CD4-positive, alpha-beta T cell treated with Interleukin-6 for 4 hours (primary cell): ENCODE measurements at regions not wholly inside any gene's neighbourhood (a gene's known extent, or its start where the extent isn't known, plus 50 kb on each side); places are given as distances from the start of the nearest gene placed in this dataset.

Experiments used
- DNase-seq: peaks from one replicate; pipeline ENCODE4 v3.0.0-alpha.2; 2020; ENCODE audit warnings: mixed read lengths

DNA sequence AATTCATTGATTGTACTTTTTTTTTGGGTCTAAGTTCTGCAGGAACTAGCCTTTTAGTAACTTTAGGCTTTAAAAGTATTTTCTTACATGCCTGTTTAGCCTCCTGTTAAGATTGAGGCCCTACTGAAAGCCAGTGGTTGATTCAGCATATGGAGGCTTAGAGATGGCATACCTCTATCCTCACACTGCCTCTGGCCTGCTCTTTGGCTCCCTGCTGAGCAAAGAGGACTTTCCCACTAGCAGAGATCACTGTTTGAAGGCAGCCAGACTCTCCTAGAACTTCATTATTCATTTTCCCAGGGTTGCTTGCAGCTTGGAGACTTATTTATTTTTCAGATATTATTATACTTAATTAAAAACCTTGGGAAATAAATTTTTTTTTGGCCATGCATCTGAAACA is 405.6 kb upstream of the MEX3C start:
- no peak for DNase-seq

DNA sequence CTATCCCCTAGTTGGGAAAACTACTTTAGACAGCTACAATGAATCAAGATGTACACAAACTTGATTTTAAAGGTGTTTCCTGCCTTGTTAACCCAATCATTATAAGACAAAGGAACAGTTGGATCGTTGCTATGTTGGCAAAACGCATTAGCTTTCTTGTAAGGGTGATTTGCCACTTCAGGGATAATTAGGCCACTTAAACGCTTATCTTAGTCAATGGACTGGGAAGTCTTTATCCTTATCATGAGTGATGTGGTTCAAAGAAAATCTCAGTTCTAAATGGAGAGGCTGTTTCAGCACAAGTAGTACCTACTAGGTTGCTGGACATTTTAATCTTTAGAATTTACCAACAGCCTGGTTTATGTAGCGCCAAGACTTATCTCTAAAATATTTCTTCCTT is 406.1 kb upstream of the MEX3C start:
- DNase-seq = no peak

DNA sequence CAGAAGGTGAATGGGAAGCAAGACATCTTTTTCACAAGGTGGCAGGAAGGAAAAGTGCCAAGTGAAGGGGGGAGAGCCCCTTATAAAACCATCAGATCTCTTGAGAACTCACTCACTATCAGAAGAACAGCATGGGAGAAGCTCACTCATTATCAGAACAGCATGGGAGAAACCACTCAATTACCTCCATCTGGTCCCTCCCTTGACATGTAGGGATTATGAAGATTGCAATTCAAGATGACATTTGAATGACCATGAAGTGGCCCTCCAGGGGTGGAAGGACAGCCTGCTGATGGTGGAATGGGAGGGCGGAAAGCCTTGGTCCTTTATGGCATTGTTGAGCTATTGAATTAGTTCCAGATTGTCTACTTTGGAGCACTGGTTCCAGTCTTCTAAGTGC is 413.0 kb upstream of the MEX3C start:
- no peak for DNase-seq

DNA sequence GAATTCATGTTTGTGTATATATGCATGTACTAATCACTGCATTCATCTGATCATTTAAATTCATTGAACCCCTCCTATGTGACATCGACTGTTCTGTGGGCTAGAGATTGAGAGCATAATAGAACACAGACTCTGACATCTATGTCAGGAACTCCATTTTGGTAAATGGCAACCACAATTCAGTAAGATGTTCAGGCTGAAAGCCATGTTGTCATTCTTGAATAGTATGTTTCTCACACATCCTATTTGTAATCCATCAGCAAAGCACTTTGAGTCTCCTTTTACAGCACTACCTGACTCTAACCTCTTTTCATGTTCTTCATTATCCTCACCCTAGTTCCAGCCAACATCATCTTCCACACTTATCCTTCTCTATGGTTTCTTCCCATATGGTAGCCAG is 413.8 kb upstream of the MEX3C start:
- no peak for DNase-seq

DNA sequence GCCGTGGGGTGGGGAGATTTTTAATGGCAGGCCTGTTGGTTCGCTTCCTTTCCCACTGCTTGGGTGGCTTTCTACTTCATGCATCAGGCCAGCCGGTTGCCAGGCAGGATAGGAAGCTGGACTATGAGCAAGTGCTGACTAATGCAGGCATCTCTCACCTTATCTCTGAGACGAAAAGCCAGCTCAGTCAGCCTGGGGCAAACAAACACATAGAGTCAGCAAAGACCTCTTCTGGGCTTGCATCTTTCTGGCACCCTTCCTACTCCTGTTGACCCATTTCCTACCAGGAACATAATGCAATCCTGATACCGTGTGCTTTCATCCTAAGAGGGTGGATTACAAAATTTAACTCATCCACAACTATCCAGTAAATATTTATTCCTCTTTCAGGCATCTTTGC is 416.6 kb upstream of the MEX3C start:
- DNase-seq = no peak

DNA sequence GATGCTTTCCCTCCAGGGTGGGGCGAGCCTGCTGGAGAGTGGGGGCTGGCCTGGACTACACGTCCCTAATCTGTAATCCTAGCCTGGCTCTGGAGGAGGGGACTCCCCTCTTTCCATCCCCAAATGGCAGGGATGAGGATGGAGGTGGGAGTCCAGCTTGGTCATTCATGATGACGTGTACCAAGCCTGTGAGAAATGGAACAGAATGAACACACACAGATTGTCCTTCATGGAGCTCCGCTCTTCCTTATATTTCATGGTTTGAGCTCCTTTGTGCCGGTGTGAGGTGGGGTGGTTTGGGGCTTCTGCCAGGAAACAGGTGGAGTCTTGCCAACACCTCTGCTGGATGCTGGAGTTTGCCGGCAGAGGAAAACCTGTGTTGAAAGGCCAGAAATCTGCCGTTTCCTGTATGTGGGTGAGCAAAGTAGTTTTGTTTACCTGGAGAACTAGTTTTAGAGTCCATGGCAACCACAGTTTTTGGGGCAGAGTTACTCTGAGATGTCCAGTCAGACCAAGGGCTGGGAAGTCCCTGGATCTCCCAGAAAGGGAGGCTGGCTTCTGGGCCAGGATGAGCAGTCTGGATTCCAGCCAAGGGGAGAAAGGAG is 417.6 kb upstream of the MEX3C start:
- DNase-seq = no peak

DNA sequence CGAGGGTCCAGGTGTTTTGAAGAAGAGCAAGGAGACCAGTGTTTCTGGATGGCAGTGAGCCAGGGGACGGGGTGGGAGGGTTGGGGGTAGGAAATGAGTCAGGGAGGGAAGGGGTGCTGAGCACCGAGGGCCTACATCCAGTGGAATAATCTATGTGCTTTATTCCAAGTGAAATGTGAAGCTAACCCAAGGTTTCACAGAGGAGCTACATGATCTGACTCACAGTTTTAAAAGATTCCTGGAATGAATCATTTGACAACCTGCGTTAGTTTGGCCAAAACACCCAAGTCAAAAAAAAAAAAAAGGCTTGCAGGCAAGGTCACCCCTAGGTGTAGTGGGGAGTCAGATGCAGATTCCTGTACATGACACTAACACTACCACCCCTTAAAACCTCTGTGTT is 419.7 kb upstream of the MEX3C start:
- DNase-seq = no peak

DNA sequence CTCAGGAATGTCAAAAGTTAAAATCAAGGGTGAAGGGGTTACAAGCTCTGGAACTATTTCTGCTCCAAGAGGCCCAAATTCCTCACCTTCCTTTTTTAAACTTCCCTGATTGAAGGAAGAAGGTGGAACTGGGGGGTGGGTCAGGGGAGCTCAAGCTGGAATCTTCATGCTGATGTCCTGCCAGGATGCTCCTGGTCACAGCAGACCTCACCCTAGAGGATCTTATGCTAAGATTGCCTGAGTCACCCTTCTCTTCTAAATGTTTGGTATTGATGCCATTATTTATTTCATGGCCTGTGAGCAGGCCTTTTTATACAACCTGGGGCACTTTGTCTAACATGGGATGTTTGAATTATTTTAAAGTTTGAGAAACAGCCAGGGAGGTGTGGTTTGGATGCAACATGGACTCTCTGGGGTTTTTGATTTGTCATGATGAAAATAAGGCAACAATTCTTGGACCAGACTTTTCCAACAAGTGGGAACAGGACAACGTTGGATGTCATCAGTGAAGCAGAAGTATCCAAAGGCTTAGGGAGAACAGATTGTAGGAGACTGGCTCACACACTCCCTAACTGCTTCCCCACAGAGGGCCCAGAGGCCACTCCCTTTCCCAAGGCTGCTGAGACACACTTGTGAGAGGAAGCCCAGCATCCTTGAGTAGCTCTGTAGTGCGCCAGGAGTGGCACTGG is 420.2 kb upstream of the MEX3C start:
- no peak for DNase-seq

DNA sequence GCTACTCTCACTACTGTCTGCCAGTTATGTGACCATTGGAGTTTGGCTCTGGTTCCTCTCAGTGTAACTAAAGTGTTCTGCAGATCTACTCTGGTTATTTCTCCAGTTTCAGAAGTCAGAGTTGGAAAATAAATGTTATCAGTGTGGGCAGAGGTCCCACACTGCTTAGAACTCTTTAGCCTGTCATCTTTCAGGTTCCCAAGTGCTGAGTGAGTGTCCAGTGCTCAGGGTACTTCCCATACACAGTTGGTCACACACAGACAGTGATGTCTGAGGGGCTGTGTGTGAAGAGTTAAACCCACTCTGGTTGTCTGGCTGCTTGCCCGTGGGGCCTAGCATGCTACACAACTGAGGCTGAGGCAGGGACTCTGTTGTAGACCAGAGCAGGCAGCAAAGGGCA is 421.8 kb upstream of the MEX3C start:
- DNase-seq = no peak

DNA sequence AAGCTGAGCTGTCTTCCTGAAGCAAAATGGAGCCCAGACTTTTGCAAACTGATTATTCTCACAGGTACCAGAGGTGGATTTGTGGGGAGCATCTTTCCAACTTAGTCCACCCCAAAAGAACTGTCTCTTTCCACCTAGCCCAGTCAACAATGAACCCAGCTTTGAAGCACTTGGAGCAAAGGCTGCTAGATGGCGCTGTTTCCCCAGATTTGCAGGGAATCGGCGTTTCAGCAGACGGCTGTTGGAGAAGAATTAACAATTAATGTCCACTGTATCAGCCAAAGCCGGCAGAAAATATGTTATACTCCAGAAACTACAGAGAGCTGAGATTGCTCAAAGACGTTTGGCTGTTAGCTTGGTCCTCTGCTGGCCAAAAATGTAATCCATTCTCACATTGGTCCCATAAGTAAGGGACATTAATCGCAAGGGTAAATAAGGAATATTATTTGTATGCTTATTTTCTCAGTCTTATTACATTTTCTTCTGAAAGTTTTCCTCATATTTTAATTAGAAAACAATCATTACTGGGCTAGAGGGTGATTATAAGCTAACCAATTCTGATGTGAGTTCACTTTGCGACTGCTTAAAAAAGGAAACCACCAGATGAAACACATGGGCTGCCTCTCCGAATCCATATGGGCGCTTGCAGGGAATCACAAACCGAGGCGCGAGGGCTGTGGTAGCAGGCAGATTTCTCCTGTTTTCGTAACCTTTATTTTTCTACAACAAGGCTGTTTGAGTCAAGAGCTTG is 423.8 kb upstream of the MEX3C start:
- no peak for DNase-seq

DNA sequence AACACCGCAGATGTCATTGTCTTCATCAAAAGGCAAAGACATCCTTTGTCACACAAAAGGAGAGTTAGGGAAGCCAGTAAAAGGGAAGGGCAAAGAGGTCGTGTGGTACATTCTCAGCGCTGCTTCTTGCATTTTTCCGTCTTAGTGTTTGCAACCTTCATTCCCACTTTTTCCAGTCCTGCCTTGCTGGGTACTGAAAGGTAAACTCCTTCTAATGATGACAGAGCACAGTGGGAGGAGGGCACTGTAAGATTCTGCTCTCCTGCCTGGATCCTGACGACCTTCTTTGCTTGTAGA is 424.3 kb upstream of the MEX3C start:
- DNase-seq = no peak

DNA sequence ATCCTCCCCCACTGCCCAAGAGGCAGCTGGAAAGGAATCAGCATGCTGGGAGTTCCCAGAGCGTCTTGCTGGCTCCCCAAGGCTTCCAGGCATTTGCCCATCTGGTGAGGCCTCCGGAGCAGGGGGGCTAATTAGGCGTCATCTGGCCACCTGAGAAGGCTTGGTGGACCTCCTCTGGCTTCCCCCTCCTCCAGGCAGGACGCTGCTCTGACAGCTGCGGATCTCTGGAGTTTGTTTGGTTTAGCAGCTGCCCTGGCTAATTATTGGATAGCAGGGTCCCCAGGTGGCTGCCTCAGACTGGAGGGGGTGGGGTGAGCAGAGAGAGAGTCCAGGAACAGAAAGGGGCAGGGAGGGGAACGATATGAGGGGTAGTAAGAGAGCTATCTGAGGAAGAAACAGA is 425.2 kb upstream of the MEX3C start:
- no peak for DNase-seq

DNA sequence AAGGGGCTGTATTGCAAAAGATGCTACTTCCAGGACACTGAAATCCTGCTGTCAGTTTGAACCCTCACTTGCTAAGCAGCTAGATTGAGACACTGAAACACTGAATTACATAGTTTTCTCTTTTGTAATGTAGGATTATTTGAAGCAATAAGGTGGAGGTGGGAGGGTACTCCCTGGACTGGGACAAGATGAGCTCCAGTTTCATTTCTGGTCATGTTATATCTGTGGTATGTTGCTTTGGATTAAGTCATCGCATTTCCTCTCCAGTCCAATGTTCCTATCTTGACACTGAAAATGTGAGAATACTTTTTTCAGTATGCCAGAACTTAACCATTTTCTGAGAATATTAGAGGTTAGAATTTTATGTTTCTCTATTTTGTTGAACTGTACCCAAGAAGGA is 426.2 kb upstream of the MEX3C start:
- DNase-seq = no peak

DNA sequence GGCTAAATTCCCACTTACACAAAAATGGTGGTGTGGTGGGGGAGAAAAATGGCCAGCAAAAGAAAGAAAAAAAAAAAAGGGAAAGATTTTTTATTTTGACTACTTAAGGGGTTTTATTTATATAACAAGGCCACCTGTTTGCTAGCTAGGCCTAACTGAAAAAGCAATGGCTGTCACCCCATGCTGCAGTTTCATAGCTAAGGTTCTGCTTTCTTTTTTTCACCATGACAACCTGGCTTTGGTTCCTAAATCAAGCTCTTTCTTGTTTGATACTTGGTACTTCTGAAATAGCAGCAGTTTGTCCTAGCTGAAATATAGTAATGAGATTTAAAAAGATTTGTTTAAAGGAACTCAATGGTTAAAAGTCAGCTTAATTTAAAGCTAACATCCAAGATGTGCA is 433.2 kb upstream of the MEX3C start:
- DNase-seq = no peak

DNA sequence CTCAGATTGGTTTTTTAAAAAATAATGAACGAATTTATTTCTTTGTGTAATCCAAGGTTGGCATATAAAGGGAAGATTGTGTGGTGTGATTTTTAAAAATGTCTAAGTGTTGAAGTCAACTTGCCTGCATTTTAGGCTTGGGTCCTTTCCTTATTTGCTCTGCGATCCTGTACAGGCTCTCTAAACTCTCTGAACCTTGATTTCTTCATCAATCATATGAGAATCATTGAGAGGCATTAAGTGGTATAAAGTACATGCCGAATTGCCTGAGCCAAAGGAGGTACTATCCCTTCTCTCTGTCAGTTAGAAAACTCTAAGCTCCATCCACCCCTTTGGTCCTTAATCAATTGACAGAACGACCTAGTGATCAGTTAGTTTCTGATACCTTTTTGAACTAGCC is 440.4 kb upstream of the MEX3C start:
- no peak for DNase-seq

DNA sequence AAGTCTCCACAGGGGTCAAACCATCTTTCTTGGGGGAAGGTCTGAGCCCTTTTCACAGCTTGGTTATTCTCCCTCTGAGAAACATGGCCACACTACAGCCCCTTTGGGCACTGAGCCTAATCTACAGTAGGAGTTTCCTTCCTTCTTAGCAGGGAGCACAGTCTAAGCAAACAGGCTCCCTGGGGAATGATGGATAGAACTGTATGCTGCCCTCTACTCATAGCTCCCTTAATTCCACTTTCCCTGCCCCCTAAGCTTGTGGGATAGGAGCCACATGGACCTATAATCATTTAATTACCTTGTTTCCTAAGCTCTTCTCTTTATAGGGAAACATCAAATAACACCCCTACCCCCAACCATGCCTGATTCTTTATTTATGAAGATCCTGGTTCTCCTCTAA is 442.1 kb upstream of the MEX3C start:
- no peak for DNase-seq

DNA sequence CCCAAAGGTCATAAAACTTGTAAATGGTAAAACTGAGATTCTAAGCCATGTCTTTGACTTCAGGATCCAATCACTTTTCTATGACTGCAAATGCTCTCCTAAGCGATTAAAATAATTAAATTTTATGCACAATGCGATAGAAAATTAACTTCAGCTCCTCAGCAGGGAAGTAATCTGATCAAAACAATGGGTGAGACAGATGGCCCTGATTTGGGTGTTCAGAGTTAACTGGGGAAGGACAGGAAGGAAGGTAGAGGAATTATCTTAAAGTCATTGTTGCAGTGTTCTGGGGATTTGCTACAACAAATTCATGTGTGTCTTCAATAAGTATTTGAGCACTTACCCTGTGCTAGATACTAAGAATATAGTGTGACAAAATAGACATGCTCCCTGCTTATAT is 446.0 kb upstream of the MEX3C start:
- no peak for DNase-seq

DNA sequence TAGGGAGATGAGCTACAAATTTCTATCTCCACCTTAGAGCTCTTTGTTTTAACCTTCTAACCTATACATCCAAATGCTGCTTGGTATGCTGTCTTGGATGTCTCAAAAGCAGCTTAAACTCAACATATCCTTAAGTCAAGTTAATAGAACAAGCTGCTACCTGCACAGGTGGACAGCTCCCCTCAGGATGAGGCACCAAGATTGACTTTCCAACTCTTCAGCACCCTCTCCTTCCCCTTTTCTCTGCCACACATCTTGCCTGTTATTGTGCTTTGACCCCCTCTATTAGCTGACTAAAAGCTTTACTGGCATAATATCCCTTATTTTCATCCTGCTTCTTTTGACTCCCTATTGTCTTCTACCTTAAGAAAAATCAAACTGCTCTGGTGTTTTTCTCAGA is 448.1 kb upstream of the MEX3C start:
- DNase-seq = no peak

DNA sequence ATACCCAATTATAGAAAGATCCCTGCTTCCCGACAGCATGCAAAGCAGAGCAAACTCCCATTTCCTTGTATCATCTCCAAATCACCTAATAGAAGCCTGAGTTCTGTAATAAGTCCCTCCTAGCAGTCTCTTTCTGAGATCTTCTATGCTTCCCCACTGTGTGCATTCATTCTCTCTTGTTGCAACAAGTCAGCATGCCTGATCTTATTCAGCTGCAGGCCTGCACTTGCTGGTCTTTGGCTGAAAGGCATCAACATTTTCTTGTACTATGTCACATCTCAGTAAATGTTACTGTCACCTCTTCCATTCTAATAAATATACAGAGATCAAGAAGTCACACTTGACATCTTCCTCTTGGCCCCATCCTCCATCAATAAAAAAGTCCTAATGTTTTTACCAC is 449.9 kb upstream of the MEX3C start:
- no peak for DNase-seq

DNA sequence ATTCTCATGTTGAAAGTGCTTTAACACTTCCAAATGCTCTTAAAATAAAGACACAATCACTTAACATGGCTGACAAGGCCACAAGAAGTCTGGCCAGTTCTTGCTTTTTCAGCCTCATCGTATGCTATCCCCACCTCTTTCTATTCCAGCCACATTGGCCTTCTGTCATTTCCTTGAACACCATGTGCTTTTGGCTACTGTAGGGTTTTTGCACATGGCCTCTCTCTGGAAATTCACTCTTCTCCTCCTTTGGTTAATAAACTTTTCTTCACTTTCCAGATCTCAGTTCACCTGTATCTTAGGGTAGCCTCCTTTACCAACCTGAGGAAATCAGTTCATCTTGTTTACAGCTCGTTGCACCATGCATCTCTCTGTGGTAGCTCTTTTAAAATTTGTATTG is 450.5 kb upstream of the MEX3C start:
- no peak for DNase-seq

DNA sequence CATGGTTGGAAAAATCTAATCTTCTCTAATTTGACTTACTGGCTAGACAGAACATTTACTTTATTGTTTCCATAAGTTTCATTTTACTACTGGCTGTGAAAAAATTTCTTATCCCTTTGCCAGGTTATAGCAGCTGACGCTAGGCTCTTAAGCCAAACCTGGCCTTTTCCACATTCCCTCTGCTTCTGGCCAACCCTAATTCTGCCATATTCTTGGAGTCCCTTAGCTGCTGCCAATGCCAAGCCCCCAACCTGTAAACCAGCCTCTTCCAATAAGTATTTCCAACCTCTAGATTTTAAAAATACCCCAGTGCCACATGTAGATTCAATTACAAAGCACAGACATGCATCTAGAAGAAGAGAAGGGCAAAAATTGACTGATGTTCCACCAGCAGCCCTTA is 452.3 kb upstream of the MEX3C start:
- no peak for DNase-seq

DNA sequence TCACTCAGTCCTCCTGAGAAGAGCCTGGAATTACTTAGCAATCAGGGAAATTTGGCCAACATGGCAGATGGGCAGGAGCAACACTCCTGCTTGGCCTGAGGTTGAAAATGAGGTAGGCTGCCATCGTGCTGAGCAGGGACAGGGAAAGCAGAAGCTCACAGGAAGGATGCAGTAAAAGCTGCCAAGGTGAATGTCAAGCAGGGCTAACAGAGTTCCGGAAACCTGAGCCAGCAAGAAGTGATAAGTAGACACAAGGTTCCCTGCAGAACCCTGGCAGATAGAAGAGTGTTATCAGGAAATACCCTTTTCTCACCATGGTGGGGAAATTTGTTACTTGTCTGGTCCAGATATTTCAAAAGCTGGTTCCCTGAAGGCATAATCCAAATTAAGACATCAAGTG is 454.3 kb upstream of the MEX3C start:
- DNase-seq = no peak

DNA sequence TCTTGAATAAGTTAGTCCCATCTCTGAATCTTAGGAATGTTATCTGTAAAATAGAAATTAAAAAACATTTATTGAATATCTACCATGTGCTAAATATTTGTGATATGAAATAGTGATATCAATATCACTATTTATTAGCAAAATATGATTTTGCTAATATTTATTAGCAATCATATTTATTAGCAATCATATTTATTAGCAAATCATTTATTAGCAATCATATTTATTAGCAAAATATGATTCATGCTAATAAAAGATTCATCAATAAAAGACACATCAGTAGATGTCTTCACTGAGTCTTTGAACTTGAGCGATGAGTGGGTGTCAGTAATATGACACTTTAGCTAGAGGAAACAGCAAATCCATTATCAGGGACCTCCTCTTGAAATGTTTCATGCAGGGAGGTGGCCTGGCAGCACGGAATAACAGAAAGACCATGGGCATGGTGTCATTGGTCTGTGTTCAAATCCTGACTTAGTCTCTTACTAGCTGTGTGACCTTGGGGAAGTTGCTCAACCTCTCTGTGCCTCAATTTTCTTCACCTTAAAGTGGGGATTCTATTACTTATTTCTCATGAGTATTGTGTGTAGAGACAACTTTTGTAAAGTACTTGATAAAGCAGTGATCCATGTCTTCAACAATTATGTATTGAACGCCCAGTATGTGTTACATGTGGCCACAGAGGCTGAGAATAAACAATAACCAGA is 456.2 kb upstream of the MEX3C start:
- DNase-seq = no peak
